ENCODE measurements at regions not wholly inside any gene's neighbourhood (a gene's known extent, or its start where the extent isn't known, plus 50 kb on each side); places are given as distances from the start of the nearest gene placed in this dataset.
A peak's percentile ranks its signal among the peaks of the same experiment; 100 is the strongest.

- H3K4me1 ChIP-seq (ENCODE audit: control insufficient read depth in 2 of 3, insufficient read depth in 2 of 3, low read depth in 1 of 3, low read length in 3 of 3) = no peaks in the 10 kb centered on the region
- TF ChIP-seq CTCF (IDR thresholded peaks at IDR 0.05; ENCODE audit: borderline replicate concordance, extremely low read depth, insufficient read depth) = no peak
Observed at GRCh38 chr7:15781944-15782343, 95.5 kb upstream of the MEOX2 start.

DNA sequence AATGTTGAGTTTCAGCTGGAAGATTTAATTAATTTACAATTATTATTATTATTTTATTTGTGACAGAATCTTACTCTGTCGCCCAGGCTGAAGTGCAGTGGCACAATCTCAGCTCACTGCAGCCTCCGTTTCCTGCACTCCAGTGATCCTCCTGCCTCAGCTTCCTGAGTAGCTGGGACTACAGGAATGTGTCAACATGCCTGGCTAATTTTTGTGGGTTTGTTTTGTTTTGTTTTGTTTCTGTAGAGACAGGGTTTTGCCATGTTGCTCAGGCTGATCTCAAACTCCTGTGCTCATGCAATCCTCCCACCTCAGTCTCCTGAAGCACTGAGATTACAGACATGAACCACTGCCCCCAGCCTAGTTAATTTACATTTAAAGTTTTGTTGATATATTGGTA lies 93.8 kb upstream of the MEOX2 start:
- no peak for TF ChIP-seq CTCF (IDR thresholded peaks at IDR 0.05; ENCODE audit: borderline replicate concordance, extremely low read depth, insufficient read depth)
- Histone ChIP-seq H3K36me3 (ENCODE audit: control insufficient read depth in 2 of 3, insufficient read depth in 3 of 3, low read length in 3 of 3) (no peaks in the 10 kb centered on the region), H3K27me3 (ENCODE audit: control insufficient read depth, insufficient read depth, low read length) (no peaks in the 10 kb centered on the region), H3K9ac (ENCODE audit: low read length in 3 of 3) (no peak overlapping the region), H3K4me1 (ENCODE audit: control insufficient read depth in 2 of 3, insufficient read depth in 2 of 3, low read depth in 1 of 3, low read length in 3 of 3) (no peaks in the 10 kb centered on the region), H3K27ac (ENCODE audit: low read depth in 2 of 2, low read length in 2 of 2) (no peak overlapping the region), H3K4me3 (ENCODE audit: low read length in 3 of 3) (no peak overlapping the region), H3K9me3 (ENCODE audit: control insufficient read depth in 2 of 3, insufficient read depth in 1 of 3, low read length in 3 of 3) (no peaks in the 10 kb centered on the region)
- intact Hi-C loops (cut with DNase I) = no loop called here
- no peak for FAIRE-seq
- DNase-seq = peak in 2 of 5 donors; percentile 44 to 58

More at GRCh38 chr7:15781944-15782343, 95.5 kb upstream of the MEOX2 start:
- DNase-seq = no peak
- no peaks in the 10 kb centered on the region for H3K27me3 ChIP-seq (ENCODE audit: control insufficient read depth, insufficient read depth, low read length)
- no peaks in the 10 kb centered on the region for H3K9me3 ChIP-seq (ENCODE audit: control insufficient read depth in 2 of 3, insufficient read depth in 1 of 3, low read length in 3 of 3)
- H3K27ac ChIP-seq (ENCODE audit: low read depth in 2 of 2, low read length in 2 of 2) = no peak overlapping the region
- H3K36me3 ChIP-seq (ENCODE audit: control insufficient read depth in 2 of 3, insufficient read depth in 3 of 3, low read length in 3 of 3) = no peaks in the 10 kb centered on the region
- H3K9ac ChIP-seq (ENCODE audit: low read length in 3 of 3) = no peak overlapping the region
- H3K4me3 ChIP-seq (ENCODE audit: low read length in 3 of 3) = no peak overlapping the region
- no peak for FAIRE-seq
- intact Hi-C loops (cut with DNase I) = no loop called here

- no peak overlapping the region for H3K9ac ChIP-seq (ENCODE audit: low read length in 3 of 3)
- no peak for TF ChIP-seq CTCF (IDR thresholded peaks at IDR 0.05; ENCODE audit: borderline replicate concordance, extremely low read depth, insufficient read depth)
- H3K9me3 ChIP-seq (ENCODE audit: control insufficient read depth in 2 of 3, insufficient read depth in 1 of 3, low read length in 3 of 3) = no peaks in the 10 kb centered on the region
- DNase-seq (peak in 1 of 5 donors; percentile 16), FAIRE-seq (no peak)
- intact Hi-C loops (cut with DNase I) = no loop called here
- no peak overlapping the region for H3K27ac ChIP-seq (ENCODE audit: low read depth in 2 of 2, low read length in 2 of 2)
- no peak overlapping the region for H3K4me3 ChIP-seq (ENCODE audit: low read length in 3 of 3)
- no peaks in the 10 kb centered on the region for H3K4me1 ChIP-seq (ENCODE audit: control insufficient read depth in 2 of 3, insufficient read depth in 2 of 3, low read depth in 1 of 3, low read length in 3 of 3)
- H3K27me3 ChIP-seq (ENCODE audit: control insufficient read depth, insufficient read depth, low read length) = no peaks in the 10 kb centered on the region
- no peaks in the 10 kb centered on the region for H3K36me3 ChIP-seq (ENCODE audit: control insufficient read depth in 2 of 3, insufficient read depth in 3 of 3, low read length in 3 of 3)
Observed at GRCh38 chr7:15778191-15778590, 91.7 kb upstream of the MEOX2 start.

GRCh38 chr7:15765753-15766152 lies 79.3 kb upstream of the MEOX2 start:
- FAIRE-seq (no peak), DNase-seq (peak in 1 of 5 donors; percentile 32)
- no peak overlapping the region for H3K4me3 ChIP-seq (ENCODE audit: low read length in 3 of 3)
- no peaks in the 10 kb centered on the region for H3K4me1 ChIP-seq (ENCODE audit: control insufficient read depth in 2 of 3, insufficient read depth in 2 of 3, low read depth in 1 of 3, low read length in 3 of 3)
- H3K9me3 ChIP-seq (ENCODE audit: control insufficient read depth in 2 of 3, insufficient read depth in 1 of 3, low read length in 3 of 3) = no peaks in the 10 kb centered on the region
- H3K27me3 ChIP-seq (ENCODE audit: control insufficient read depth, insufficient read depth, low read length) = no peaks in the 10 kb centered on the region
- H3K36me3 ChIP-seq (ENCODE audit: control insufficient read depth in 2 of 3, insufficient read depth in 3 of 3, low read length in 3 of 3) = no peaks in the 10 kb centered on the region
- TF ChIP-seq CTCF (IDR thresholded peaks at IDR 0.05; ENCODE audit: borderline replicate concordance, extremely low read depth, insufficient read depth) = no peak
- no peak overlapping the region for H3K27ac ChIP-seq (ENCODE audit: low read depth in 2 of 2, low read length in 2 of 2)
- H3K9ac ChIP-seq (ENCODE audit: low read length in 3 of 3) = no peak overlapping the region
- intact Hi-C loops (cut with DNase I) = no loop called here

All from kidney (tissue), 13 donors.